NB4 (cell line): ENCODE measurements at regions not wholly inside any gene's neighbourhood (a gene's known extent, or its start where the extent isn't known, plus 50 kb on each side); places are given as distances from the start of the nearest gene placed in this dataset.

Experiments used
- DNase-seq: peaks from one replicate; pipeline ENCODE4 v3.0.0; 2010; ENCODE audit warnings: low read depth
- H3K4me3 ChIP-seq: one replicate; pipeline ENCODE4 v1.5.1; 2011; ENCODE audit warnings: mild to moderate bottlenecking, low read depth, low read length, moderate library complexity
- MYC ChIP-seq: IDR thresholded peaks from 2 replicates; pipeline ENCODE4 v1.6.1; 2011; ENCODE audit warnings: low read depth, low read length
- POLR2A ChIP-seq: IDR thresholded peaks from 2 replicates; pipeline ENCODE4 v1.6.1; 2011; ENCODE audit warnings: mild to moderate bottlenecking; ENCODE audit not compliant: insufficient read length; ENCODE audit errors: extremely low read depth
- TF ChIP-seq, protein P1 (sequence below): IDR thresholded peaks from 2 replicates; pipeline ENCODE4 v1.6.1; 2011; ENCODE audit warnings: low read depth, low read length
- TF ChIP-seq, protein P2 (sequence below): IDR thresholded peaks from one replicate; pipeline ENCODE4 v1.5.1; 2012; ENCODE audit warnings: low read depth, low read length

DNA sequence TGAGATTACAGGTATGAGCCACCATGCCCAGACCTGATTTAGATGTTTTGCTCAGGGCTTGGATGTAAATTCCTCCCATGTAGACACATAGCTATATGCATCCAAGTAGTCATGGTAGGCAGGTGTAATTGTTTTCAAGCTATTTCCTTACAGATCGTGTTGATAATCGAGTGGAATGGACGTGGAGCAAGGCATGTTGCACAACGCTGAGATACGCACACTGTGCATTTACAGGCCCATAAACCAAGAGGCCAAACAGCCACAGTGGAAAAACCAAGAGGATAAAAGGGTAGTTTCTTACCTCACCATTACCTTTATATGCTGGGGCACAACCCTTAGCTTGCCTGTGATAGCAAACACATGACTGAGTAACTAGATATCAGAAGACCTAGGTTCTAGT, 51.0 kb upstream of the ADGRF1 start:
- no peak overlapping the region for H3K4me3 ChIP-seq
- DNase-seq, result no peak
- no peak for TF ChIP-seq POLR2A
- TF ChIP-seq, protein P1, sequence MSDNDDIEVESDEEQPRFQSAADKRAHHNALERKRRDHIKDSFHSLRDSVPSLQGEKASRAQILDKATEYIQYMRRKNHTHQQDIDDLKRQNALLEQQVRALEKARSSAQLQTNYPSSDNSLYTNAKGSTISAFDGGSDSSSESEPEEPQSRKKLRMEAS, result no peak
- TF ChIP-seq MYC, result no peak
- TF ChIP-seq, protein P2, sequence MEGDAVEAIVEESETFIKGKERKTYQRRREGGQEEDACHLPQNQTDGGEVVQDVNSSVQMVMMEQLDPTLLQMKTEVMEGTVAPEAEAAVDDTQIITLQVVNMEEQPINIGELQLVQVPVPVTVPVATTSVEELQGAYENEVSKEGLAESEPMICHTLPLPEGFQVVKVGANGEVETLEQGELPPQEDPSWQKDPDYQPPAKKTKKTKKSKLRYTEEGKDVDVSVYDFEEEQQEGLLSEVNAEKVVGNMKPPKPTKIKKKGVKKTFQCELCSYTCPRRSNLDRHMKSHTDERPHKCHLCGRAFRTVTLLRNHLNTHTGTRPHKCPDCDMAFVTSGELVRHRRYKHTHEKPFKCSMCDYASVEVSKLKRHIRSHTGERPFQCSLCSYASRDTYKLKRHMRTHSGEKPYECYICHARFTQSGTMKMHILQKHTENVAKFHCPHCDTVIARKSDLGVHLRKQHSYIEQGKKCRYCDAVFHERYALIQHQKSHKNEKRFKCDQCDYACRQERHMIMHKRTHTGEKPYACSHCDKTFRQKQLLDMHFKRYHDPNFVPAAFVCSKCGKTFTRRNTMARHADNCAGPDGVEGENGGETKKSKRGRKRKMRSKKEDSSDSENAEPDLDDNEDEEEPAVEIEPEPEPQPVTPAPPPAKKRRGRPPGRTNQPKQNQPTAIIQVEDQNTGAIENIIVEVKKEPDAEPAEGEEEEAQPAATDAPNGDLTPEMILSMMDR, result no peak

DNA sequence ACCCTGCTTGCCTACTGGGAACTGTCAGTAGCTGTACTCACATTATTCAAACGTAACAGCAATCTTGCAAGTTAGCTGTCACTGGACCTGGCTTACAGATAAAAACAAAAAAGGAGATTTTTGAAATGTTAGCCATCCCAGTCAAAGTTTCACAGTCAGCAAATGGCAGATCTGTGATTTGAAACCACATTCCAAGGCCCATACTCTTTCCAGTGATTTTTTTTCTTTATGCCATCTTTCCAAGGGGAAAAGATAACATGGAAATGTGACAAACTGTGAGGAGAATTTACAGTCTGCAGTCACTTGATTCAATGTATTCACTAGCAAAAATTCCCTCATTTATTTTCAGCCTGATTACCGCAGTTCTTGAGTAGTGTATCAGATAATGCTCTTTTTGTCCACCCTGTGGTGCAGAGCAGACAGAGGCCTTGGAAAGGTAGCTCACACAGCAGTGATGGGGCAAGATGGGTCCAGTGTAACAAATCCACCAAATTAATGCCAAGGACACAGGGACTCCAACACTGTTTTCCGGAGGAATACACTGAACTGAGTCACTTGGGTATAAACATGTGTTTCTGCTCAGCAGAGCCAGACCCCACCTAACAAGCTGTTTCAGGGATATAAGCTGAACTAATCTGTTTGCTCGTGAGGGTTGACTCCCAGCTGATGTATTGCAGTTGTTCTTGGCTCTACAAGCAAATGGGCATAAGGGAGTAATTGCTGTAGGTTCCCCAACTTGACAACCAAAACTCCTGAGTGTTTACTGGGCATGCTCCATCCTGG, 49.9 kb upstream of the ADGRF1 start:
- TF ChIP-seq, protein P1, result no peak
- TF ChIP-seq POLR2A (no peak), MYC (no peak)
- TF ChIP-seq, protein P2, result no peak
- no peak for DNase-seq
- no peak overlapping the region for H3K4me3 ChIP-seq
